ENCODE measurements at regions not wholly inside any gene's neighbourhood (a gene's known extent, or its start where the extent isn't known, plus 50 kb on each side); places are given as distances from the start of the nearest gene placed in this dataset.

DNA sequence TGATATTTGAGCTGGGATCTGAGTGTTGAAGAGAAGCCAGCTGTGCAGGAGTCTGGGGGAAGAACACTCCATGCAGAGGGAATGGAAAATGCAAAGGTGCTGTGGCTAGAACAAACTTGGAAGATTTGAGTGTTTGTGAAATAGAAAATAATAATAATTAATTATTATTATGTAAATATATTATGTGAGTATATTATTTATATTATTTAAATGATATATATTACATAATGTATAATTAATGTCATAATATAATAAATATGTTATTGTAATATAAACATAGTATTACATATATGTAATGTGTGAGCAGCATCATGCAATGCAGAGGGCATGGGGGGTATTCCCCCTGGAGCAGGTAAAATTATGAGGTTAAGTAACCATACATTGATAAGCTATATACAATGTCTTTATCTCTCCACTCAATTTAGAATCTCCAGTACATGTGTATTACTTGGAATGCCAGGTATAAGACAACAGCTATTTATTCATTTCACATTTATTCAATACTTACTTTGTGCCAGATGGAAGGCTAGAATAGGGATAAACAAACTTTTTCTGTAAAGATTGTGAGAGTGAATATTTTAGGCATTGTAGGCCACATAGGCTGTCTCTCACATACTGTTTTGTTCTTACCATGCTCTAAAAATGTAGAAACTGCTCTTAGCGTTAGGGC, 218.6 kb downstream of the MTHFS start:
- H3K14ac ChIP-seq (ENCODE audit: insufficient read length), result no peak overlapping the region
- H3K23me2 ChIP-seq (ENCODE audit: low read depth, low read length), result no peaks in the 10 kb centered on the region
- no peak overlapping the region for H2BK5ac ChIP-seq (ENCODE audit: low read depth, low read length)
- no peaks in the 10 kb centered on the region for H3K79me2 ChIP-seq (ENCODE audit: control insufficient read depth in 1 of 2, insufficient read depth in 2 of 2, low read length in 2 of 2)
- 79% methylated on average over 1 of the region's 1 CpG; no CpG with 5 or more reads in 1 of the 2 experiments for WGBS, 2 experiments (ENCODE audit: extremely low coverage in 1 of 2, insufficient coverage in 1 of 2, insufficient read length in 1 of 2, insufficient replicate concordance in 2 of 2, low coverage in 1 of 2, low lambda C conversion rate in 2 of 2, missing lambda C conversion rate in 1 of 2)
- H2BK120ac ChIP-seq (replicated peaks; ENCODE audit: low read depth, low read length), result no peak overlapping the region
- no peak overlapping the region for H3K27ac ChIP-seq (ENCODE audit: low read depth, low read length)
- H3K36me3 ChIP-seq (ENCODE audit: control insufficient read depth in 2 of 4, insufficient read depth in 4 of 4, low read length in 3 of 4), result no peaks in the 10 kb centered on the region
- H3K27me3 ChIP-seq (replicated peaks in 1 of 4; ENCODE audit: control insufficient read depth in 3 of 4, extremely low read depth in 1 of 4, insufficient read depth in 3 of 4, low read length in 3 of 4), result no peaks in the 10 kb centered on the region
- H3K4me2 ChIP-seq (ENCODE audit: insufficient read depth in 1 of 2, low read depth in 2 of 2, low read length in 2 of 2), result no peak overlapping the region
- H2BK12ac ChIP-seq (ENCODE audit: low read depth, low read length), result no peak overlapping the region
- peaks cover 2 to 18% (median 5%) of the 10 kb centered on the region in 4 experiments; a peak in 3 of 7 replicates for H3K4me1 ChIP-seq (replicated peaks in 1 of 4; ENCODE audit: control insufficient read depth in 3 of 4, insufficient read depth in 4 of 4, low read length in 3 of 4)
- H4K5ac ChIP-seq (ENCODE audit: insufficient read length, low read depth, low read length), result no peak overlapping the region
- H3K4ac ChIP-seq (replicated peaks; ENCODE audit: insufficient read length, low read depth, low read length), result no peak overlapping the region
- H4K91ac ChIP-seq (replicated peaks; ENCODE audit: insufficient read length, low read length), result no peak overlapping the region
- H3K79me1 ChIP-seq (ENCODE audit: low read depth, low read length), result no peaks in the 10 kb centered on the region
- no peak overlapping the region for H2AK5ac ChIP-seq (ENCODE audit: low read depth, low read length)
- no peak overlapping the region for H2BK20ac ChIP-seq (ENCODE audit: low read length)
- no peak for DNase-seq (ENCODE audit: low read depth in 1 of 2, low spot score in 2 of 2)
- H3K4me3 ChIP-seq (ENCODE audit: extremely low read depth in 1 of 4, insufficient read depth in 2 of 4, low read depth in 3 of 4, low read length in 4 of 4), result no peak overlapping the region
- no peak overlapping the region for H2BK15ac ChIP-seq (ENCODE audit: low read length)
- no peak overlapping the region for H3K23ac ChIP-seq (ENCODE audit: insufficient read length)
- no peak overlapping the region for H2AFZ ChIP-seq (ENCODE audit: low read length)
- ChIA-PET POLR2A (ENCODE audit: partially characterized antibody) (interaction anchor here (1.4 kb wide), 1 partner anchor 13 kb away, joined by 3 read pairs; no protein-coding TSS in a partner anchor), CTCF (ENCODE audit: partially characterized antibody) (interaction anchor here (0.6 to 1.6 kb wide), 4 partner anchors 9 to 248 kb away, joined by 3 to 4 read pairs (median 4); no protein-coding TSS in a partner anchor)
- no peak for FAIRE-seq
- no peaks in the 10 kb centered on the region for H4K20me1 ChIP-seq (replicated peaks in 1 of 2; ENCODE audit: control insufficient read depth in 1 of 2, insufficient read depth in 2 of 2, low read length in 2 of 2)
- no peaks in the 10 kb centered on the region for H3K9me3 ChIP-seq (ENCODE audit: insufficient read depth in 2 of 2, low read depth in 1 of 2, low read length in 1 of 2)
- no peak overlapping the region for H4K8ac ChIP-seq (ENCODE audit: extremely low read depth, insufficient read depth, low read length)
- H3K9ac ChIP-seq (replicated peaks in 1 of 4; ENCODE audit: extremely low read depth in 1 of 4, low read depth in 3 of 4, low read length in 3 of 4), result no peak overlapping the region
- H3K56ac ChIP-seq (replicated peaks; ENCODE audit: insufficient read length, low read depth, low read length), result no peak overlapping the region
- H3K18ac ChIP-seq (ENCODE audit: extremely low read depth, low read length), result no peak overlapping the region
- TF ChIP-seq FOSL1 (IDR thresholded peaks at IDR 0.05; ENCODE audit: insufficient read depth, low read depth, low read length) (no peak), CHD2 (IDR thresholded peaks at IDR 0.05; ENCODE audit: low read length) (no peak), SUZ12 (IDR thresholded peaks at IDR 0.05; ENCODE audit: low read length) (no peak), SRF (IDR thresholded peaks at IDR 0.05; ENCODE audit: low read depth, low read length) (no peak), CREB1 (IDR thresholded peaks at IDR 0.05) (no peak), NANOG (IDR thresholded peaks at IDR 0.05; ENCODE audit: insufficient read depth, low read depth, low read length, poor library complexity, severe bottlenecking) (no peak), GTF2F1 (IDR thresholded peaks at IDR 0.05; ENCODE audit: borderline replicate concordance, low read depth, low read length) (no peak), YY1 (IDR thresholded peaks at IDR 0.05; ENCODE audit: low read depth, low read length) (no peak)

Measured in H1 (cell line).